NCI-H2196 (cell line): ENCODE measurements at regions not wholly inside any gene's neighbourhood (a gene's known extent, or its start where the extent isn't known, plus 50 kb on each side); places are given as distances from the start of the nearest gene placed in this dataset.
"Not testable (repeated sequence)": the region's sequence is repeated elsewhere in the genome, so short reads cannot be mapped to it uniquely, and the experiment has no call there.

ENCODE experiments used
- DNase-seq: peaks from one replicate; lab custom pipeline; 2025; ENCODE audit not compliant: unreplicated experiment; lab: John Stamatoyannopoulos, UW

DNA sequence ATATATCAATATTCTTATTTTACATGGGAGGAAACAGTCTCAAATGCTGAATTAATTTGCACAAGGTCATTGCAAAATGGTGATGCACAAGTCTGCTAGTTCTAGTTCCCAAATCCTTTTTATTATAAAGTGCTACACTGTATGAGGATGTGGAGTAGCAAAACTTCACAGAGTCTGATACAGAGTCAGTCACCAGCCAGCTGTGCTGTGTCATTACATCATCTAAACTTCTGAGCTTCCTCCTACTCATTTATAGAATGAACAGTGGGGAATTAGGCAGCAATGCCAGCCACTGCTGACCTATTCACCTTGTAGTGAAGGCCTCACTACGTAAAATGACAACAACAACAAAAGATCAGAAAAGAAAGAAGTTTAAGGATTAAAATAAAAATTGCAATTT, 357.8 kb downstream of the TMEM167A start:
- DNase-seq, result no peak

DNA sequence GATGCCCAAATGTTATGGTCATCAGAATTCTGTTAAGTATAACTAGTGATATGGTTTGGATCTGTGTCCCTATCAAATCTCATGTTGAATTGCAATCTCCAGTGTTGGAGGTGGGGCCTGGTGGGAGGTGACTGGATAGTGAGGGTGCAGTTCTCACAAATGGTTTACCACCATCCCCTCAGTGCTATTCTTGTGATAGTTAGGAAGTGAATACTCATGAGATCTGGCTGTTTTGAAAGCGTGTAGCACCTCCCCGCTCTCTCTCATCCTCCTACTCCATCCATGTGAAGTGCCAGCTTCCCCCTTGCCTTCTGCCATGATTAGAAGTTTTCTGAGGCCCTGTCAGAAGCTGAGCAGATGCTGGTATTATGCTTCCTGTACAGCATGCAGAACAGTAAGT, 359.5 kb downstream of the TMEM167A start:
- no peak for DNase-seq

DNA sequence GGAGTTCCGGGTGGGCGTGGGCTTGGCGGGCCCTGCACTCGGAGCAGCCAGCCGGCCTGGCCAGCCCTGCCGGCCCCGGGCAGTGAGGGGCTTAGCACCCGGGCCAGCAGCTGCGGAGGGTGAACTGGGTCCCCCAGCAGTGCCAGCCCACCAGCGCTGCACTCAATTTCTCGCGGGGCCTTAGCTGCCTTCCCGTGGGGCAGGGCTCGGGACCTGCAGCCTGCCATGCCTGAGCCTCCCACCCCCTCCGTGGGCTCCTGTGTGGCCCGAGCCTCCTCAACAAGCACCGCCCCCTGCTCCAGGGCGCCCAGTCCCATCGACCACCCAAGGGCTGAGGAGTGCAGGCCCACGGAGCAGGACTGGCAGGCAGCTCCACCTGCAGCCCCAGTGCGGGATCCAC, 362.5 kb downstream of the TMEM167A start:
- not testable (repeated sequence) for DNase-seq

DNA sequence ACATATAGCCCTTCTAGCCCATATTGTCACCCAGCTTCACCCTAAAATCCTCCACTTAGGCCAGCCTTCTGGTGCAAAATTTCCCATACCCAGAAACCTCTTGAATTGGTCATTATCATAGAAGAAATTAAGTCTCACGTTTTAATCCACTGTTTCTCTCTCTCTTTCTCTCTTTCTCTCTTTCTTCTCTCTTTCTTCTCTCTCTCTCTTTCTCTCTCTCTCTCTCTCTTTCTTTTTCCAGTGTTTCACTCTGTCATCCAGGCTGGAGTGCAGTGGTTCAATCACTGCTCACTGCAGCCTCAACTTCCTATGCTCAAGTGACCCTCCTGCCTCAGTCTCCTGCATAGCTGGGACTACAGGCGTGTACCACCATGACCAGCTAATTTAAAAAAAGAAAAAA, 363.4 kb downstream of the TMEM167A start:
- no peak for DNase-seq

DNA sequence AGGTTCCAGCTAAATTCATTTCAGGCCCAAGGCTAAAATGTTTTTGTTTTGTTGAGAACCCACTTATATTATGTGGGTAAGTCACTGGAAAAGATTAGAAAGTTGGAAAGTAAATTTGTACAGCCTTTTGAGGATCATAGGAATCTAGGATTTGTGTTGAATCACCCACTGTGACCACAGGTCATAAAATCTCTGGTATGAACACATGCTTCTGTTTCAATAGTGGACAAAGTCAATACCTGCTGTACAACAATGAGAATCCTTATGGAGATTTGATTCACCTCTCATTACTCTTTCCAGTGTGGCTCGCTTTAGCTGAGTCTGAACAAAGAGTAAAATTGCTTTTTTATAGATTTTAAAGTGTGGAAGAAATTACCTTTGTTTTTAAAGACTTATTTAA, 369.5 kb downstream of the TMEM167A start:
- no peak for DNase-seq

DNA sequence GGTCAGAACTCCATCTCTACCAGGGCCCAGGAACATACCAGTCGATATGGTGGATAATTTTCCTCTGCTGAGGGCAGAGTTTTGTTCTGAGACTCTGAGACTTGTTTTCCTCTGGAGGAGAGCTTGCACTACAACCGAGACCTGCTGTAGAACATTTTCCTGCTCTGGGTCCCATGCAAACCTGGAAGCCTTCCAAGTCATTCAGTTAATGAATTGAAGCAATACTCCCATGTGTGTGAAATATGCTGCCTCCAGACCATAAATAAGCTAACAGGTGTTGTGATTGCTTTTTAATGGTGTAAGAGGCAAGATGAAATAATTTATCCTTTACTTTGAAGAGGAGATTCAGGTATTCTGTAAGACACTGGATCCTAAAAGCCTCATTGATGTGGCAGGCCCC, 372.8 kb downstream of the TMEM167A start:
- no peak for DNase-seq

DNA sequence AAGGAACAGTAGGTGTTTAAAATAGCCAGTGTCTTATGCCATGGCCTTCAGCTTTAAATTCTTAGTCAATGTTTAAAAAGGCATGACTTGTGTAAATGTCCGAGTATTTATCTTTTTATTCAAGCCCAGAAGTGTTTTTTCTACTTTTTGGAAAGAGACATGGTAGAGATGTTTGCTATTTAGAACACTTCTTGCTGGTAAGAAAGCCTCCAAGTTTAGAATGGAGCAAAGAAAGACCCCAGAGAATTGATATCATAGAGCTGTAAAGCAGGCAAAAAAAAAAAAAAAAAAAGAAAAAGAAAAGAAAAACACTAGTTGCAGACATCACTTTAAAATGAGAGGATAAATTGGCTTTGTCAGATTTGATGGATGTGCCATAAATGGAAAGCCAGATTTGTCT, 375.1 kb downstream of the TMEM167A start:
- DNase-seq, result no peak

DNA sequence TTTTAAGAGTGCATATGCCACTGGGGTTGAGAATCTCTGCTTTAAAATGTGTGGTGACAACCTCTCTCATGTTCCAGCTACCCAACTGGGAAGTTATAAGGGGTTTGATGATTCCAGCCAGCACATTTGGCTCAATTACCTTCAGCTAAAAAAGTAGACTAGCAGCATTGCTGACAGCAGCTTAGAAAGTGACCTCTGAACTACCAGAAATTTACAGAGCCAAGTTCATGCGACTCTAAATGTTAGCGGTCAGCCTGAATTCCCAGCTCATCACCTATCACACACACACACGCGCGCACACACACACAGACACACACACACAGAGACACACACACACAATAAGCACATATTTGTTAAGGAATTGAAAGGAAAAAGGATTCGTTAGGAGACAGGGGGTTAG, 377.5 kb downstream of the TMEM167A start:
- DNase-seq, result no peak

DNA sequence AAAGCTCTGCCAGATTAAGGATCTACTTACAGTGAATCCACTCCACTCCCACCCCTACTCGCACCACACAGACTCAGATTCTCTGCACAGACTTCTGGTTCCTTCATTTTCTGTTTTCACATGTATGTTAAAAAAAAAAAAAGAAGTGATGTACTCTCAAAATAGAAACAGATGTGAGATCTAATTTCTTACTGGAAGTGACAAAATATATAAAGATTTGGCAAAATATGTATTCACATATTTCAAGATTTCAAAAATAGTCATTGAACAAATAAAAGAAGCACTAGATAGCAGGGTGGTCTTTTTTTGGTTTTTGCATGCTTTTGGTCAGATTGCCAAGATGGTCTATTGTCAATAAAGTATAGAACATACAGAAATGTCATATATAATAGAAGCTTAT, 379.2 kb downstream of the TMEM167A start:
- DNase-seq, result no peak

DNA sequence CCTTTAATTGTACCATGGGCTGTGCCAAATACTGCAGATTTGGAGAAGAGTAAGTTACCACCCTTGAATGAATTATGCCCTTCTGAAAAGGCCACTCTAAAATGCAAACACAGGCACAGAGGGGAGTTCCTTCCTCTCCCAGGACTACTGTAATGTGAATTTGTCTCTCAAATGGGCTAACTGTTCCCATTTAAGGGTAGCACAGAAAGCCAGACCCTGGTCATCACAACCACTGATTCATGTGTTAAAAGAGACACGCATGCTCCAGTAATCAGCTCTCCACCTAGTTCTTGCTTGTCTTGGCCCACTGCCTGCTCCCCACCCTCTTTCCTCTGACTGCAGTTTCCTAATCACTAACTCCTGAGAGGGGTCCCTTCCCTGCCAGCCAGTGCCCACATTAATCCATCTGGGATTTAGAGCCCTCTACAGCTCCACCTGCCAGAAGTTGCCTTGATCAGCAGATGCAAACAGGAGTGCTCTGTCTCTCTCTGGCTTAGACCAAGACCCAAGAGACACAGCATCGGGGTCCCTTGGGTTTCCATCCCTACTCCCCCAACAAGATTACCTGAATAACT, 382.4 kb downstream of the TMEM167A start:
- no peak for DNase-seq

DNA sequence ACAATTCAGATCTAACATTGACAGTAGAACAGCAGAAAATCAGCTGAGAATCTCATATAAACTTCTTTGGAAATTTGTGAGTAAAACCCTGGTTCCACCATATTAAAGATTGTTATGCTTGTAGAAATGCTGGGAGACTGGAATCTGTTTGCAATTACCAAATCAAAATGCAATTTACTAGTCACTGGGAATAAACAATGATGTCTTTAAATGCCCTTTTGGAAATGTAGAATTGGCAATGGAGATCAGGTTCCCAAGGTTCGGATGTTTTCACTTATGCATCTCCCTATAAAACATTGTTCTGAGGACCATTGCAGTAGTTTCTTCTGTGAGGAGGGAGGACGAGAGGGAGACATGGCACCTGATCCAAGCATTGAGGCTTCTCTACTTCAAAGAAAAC, 384.4 kb downstream of the TMEM167A start:
- no peak for DNase-seq

DNA sequence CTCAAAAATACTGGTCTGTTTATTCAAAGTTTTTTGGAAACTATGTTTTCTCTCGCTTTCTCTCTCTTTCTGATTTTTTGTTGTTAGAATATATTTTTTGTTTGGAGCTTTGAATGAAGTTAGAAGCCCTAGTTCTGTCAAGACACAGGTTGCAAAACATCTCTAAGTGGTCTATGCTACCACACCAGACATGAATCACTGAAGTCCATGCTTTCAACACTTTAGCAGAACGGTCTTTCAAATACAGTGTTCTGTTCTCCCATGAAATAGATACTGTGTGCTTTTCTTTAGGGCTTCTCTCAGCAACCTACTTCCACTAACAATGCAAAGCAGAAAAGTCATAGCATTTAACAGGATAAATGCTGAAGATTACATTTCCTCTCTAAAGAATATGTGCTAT, 392.5 kb downstream of the TMEM167A start:
- DNase-seq, result no peak

DNA sequence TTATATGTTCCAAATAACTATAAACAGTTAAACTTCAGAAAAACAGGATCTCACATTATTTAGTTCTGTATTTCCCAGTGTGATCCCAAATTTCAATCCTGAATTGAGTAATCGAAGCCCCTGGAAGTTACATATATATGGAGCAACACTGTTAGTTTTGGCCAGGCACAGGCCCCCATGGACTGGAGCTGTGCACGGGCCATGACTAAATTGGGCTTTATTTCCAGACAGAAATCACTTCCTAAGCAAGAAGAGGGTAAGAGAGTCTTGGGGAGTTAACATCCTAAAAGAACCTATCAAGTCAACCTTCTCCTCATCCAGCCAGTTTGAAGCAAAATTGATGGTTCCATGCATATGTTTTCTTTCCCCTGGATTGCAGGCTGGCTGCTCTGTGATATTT, 393.0 kb downstream of the TMEM167A start:
- DNase-seq, result no peak

DNA sequence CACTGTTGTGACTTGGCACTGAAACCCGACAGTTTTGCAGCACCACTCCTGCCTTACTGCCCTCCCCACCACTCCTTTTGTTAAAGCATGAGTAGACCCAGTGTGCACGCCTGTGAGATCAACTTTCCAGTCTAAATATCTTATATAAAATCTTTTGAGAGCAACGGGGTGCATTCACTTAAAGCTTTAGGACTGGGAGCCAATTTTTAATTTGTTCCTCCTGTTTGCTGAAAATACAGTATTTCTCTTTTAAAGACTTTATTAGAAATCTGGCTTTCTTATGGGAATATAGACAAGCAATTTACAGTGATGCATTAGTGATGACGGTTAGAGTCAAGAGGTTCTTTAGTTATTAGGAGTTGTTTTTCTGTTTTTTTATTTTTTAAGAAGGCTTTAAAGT, 397.5 kb downstream of the TMEM167A start:
- no peak for DNase-seq

DNA sequence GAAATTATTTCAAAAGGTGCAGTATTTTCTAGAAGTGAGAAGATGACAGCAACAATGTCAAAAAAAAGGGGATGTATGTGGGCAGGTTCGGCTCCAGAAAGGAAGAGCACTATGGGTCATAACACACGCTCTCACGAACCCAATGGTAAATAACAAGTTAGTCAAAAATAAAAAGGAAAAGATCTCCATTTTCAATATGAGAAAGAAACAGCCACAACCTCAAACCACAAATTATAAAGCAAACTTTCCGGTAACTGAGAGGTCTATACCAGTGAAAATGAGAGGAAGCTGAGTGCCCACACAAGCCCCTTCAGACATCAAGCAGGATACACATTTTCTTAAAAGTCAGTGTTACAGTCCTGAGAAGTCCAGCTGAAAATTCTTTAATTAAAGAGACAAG, 398.5 kb upstream of the RPS23 start:
- DNase-seq, result no peak

DNA sequence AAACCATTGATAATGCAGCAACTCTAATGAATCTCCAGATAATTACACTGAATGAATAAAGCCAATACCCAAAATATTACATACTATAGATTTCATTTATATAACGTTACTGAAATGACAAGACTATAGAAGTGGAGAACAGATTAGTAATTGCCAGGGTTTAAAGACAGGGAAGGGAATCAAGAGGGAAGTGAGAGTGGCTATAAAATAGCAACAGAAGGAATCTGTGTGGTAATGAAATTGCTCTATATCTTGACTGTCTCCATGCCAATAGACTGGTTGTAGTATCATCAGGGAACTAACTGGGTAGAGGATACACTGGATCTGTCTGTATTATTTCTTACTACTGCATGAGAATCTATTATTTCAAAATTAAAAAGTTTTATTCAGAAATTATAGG, 396.5 kb upstream of the RPS23 start:
- no peak for DNase-seq

DNA sequence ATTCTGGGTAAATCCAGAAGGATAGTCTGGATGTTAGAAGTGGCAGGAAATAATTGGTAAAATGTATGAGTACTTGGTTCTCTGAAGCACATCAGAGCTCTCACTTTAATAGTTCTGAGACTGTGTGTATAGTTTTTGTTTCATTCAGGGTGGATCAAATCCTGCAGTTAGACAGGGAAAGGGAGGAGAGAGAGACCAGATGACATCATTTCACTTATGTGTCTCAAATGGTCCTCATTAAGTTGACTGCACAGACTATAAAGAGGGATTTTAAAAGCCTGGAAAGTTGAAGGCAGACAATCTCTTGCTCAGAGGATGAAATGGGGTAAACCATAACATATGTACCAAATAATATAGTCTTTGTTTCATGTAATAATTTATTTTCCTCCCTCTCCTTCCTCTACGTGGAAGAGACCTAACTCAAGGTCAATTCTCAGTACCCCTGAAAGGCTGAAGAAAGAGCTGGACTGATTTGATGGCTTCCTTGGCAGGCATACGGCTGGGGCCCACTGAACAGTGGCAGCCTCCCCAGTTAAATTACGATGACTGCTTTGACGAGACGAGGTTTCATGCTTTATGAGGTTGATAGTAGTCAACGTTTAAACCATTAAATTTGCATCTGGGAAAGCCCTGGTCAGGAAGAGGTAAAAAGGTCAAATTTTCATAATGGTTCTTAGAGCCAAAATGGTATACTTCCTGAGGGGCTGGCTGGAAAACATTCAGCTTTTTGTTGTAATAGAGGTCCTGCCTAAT, 395.1 kb upstream of the RPS23 start:
- no peak for DNase-seq

DNA sequence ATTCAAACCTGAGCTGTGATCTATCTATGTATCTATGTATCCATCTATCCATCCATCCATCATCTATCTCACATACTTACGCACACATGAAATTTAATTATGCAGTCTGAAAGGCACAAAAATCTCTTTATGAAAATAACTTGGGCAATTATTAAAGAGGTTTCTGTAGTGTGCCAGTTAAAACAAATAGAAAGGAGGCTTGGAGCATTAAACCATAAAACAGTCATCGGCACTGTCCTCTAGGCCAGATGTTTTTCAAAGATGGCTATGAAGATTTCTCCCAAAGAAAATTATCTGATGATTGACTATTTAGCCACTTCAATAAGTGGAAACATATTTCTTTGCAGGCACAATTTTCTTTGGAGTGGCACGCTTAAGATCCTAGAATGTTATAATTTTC, 392.5 kb upstream of the RPS23 start:
- no peak for DNase-seq

DNA sequence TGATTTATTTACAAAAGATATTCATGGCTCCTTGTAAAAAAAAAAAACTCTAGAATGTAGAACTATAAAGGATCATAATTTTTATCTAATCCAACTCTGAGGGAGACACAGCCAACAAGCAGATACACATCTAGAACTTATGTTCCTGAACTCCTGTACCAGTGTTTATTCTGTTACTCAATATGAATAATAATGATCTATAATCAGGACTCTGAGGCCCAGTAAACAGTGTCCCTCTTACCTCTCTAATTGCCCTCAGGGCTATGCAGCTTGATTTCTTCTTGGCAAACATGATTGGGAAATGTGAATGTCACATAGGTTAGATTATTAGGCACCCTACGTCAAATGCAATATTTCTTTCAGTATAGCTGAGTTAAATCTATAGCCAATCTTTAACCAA, 391.6 kb upstream of the RPS23 start:
- DNase-seq, result no peak

DNA sequence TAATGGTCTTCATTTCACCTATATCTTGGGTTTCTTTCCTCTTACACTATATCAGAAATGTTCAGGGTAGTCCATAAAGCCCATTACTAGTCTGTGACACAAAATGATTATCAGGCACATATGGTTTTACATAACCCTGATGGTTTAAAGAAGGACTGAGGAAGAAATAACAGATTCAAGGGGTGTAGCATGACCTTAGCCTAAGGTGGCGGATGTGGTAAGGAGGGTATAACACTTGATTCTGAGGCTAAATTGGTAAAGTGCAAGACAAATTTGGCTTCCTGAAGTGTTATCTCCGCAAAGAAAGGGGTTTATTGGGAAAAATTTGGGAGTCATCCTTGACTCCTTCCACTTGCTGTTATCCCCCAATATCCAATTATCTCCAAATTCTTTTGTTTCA, 388.2 kb upstream of the RPS23 start:
- no peak for DNase-seq

DNA sequence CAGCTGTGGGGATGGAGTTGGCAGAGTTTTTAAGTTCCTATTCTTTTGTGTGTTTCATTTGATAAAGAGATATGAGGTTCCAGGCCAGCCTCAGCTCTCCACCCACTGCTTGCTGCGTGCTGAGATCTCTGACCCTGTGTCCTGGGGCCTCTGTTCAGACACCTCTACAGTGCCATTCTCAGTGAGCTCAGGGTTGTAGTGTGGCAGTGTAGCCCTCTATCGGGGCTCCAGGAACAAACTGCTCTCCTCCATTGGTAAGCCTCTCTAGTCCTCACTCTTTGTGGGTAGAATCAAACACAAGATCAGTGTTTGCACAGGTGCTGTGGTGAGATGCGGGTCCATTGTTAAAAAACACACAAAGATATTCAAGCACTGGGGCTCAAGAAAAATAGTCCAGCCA, 386.6 kb upstream of the RPS23 start:
- DNase-seq, result no peak

DNA sequence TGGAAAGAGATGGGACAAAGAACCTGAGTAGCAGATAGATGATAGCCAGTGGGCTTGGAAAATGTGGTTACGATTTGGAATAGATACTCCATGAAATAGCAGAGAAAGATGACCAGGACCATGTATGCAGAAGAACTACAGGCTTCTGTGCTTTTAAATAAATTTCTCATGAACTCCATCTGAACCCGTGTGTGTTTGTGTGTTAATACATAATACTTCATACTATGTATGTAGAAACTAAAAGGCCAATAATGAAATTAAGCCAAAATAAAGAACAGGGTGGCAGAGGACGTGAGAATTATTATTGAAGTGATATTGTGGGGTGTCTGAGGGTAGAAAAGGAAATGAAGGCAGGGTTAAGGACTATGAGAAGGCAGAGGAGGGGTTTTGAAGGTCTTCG, 385.1 kb upstream of the RPS23 start:
- DNase-seq, result no peak

DNA sequence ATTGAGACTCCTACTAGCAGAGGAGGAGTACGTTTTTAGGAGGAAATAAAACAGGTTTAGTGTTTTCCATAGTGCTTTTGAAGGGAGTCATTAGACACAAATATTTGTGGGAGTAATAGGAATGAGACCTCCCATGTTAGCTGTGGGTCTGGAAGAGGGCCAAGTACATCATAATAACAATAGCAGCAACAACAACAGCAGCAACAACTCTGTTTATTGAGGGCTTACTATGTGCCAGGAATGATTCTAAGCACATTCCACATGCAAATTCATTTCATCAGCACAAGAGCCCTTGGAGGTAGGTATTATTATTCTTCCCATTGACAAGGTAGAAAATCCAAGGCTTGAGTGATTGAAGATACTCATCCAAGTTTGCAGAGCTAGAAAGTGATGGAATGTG, 384.2 kb upstream of the RPS23 start:
- no peak for DNase-seq
